ENCODE measurements at regions not wholly inside any gene's neighbourhood (a gene's known extent, or its start where the extent isn't known, plus 50 kb on each side); places are given as distances from the start of the nearest gene placed in this dataset.

DNA sequence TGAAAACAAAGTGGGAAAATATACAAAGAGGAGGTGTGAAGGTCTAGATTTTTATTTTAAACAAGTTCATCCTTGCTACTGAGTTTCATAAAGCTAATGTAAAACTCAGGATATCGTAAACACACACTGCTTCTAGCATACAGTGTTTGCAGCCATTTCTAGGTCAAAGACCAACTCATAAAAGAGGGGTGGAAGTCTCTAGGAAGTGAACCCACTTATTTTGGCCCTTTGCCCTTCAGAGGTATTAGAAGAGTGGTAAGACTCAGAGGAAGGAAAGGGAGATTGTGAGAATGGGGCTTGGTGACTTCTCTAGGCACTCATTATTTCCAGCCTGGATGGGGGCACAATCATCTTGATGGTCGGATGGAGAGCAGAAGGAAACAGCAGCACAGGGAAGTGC, 91.2 kb downstream of the TNFSF18 start:
- no peak for DNase-seq

DNA sequence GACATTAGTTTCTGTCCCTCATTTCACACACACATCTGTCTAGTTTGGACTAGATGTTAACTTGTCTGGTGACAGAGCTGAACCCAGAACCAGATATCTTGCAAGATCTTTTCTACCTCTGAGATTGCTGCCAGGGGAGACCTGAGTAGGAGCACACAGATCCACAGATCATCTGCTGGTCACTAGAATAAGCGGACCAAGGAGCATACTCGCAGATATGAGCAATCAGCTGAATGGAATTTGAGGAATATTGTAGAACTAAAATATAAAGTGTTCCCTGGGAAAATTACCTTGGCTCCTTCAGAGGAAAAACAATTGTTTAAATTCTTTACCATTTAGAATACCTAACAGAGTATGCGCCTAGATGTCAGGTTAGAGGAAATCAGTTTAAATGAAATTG, 90.7 kb downstream of the TNFSF18 start:
- DNase-seq, result no peak

DNA sequence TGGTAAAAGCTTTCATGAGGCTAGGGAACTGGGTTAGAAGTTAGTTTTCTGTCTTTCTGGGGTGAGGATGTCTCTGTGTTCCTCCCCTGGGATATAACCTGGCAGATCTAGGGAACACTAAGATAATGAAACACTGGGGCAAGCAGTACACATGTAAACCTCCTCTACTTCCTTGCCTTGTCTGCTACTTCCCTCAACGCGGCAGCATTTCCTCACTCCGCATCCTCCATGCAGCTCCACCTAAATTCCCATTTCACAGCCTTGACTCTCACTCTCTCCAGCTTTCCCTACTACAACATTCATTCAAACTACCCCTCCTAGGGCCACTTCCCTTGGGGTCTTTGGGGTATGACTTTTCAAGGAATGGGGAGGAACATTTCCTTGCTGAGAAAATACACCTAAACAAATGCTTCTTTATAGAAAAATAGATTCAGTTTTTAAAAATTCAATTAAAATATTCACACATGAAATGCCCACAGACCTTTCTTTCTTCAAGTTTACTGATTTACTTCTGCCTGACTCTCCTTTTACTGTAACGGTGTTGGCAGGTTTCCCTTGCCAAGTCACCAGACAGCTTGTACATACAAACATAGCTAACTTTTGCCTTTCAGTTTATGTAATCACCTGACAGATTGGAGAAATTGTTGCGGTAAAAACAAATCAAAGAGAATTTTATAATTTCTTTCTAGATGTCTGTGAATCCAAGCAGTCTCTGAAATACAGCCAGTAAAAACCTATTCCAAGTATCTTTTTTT, 90.1 kb downstream of the TNFSF18 start:
- no peak for DNase-seq

DNA sequence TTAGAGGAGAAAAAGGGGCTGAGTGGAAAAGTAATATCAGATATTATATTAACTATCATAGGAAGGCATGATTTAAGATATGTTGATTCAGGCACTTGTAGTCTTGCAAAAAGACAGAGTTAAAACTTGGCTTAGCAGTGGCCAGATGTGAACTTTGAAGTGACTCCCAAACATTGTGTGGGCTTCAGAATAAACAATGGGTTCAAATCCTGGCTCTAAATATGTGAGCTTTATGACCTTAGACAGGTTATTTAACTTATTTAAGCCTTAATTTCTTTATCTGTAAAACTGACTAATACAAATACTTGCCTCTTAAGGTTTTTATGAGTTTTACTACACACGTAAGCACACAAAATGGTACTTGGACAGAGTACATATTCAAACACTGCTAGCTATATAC, 85.9 kb downstream of the TNFSF18 start:
- no peak for DNase-seq

DNA sequence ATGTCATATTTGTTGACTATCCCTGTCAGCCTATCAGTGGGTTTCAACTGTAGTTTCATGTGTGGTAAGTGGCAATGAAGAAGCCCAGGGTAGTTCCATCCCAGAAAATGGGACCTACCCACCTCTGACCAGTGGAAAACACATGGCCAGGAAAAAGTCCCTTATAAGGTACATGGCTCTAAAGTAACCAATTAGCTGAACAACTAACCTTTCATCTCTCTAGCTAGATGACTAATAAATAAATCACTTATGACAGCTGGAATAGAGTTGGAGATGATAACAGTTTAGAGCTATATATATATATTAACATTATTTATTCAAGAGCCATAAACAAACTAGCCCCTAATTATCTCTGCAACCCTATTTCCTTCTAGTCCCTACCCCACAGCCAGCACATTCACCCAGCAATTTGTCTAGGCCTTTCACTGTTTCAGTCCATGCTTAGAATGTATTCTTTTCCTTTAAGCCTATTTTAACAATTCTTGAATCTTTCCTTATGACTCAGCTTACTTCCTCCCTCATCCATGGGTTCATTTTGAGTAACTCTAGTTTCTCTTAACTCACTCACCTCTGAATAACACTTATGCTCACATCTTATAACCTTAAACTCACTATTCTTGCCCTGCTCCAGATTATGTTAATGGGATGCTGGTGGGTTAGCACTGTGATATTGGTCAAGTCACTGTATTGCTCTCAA, 83.7 kb downstream of the TNFSF18 start:
- DNase-seq, result peak; percentile 34

DNA sequence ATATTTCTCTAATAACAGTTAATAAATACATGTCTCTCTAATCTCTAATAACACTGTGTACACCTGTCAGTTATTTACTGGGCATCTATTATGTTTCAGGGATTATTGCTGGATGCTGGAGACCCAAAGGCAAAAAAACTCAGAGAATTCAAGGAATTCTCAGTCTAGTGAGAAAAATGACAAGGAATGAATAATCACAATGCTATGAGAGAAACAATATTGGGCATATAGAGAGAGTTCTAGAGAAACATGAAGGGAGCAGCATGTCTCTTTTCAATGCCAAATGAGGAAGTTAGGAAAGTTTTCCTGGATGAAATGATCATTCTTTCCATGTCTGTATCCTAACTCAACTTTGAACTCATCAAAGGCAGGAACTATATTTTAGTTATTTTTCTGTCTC, 82.8 kb downstream of the TNFSF18 start:
- DNase-seq, result no peak

DNA sequence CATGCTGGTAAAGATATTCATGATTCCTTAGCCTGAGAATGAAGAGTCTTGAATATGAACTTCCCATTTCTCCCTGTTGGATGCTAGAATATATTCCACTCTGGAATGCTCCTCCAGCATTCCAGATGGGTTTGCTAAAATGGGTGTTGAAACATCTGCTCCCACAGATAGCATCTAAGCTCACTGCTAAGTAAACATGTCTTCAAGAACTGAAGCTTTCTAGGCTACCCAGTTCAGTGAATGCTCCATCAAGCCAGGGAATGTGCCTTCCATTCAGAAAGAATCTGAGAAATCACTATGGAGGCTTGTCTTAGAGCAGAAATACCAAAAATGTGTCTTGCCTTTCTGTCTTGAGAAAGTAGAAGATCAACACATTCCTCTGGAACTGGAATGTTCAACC, 81.1 kb downstream of the TNFSF18 start:
- DNase-seq, result no peak

DNA sequence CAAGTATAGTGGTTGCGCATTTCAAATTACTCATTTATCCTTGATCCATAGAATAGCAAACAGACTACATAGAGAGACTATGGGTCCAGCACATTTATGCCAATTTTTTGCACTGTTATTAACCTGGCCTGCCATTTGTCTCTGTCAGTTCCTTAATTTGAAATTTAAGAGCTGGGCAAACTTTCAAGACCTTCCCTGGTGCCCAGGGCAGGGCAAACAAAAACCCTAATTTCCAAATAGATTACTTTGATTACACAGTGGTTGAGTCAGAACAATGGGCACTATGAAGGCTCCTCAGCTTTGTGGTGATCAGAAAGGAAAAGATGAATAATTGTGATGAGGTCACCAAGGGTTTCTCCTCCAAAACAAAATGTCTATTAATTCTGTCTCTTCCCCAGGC, 80.6 kb downstream of the TNFSF18 start:
- peak; percentile 71 for DNase-seq

DNA sequence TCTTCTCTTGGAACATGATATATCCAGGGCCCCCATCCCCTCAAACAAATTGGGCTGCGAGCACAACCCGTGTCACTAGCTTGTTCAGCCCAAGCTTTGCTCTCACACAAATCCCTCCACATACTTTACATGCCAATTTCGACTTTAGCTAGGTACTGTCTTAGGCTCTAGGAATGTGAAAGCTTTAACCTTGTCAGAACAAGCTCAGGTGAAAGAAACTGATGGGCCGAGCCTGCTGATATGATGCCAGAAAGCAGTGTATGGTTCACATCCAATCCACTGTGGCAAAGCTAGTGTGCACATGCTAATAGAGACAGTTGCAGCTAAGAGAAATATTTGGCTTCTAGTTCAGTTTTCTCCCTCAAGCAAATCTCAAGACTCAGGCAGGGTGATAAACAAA, 79.5 kb downstream of the TNFSF18 start:
- no peak for DNase-seq

DNA sequence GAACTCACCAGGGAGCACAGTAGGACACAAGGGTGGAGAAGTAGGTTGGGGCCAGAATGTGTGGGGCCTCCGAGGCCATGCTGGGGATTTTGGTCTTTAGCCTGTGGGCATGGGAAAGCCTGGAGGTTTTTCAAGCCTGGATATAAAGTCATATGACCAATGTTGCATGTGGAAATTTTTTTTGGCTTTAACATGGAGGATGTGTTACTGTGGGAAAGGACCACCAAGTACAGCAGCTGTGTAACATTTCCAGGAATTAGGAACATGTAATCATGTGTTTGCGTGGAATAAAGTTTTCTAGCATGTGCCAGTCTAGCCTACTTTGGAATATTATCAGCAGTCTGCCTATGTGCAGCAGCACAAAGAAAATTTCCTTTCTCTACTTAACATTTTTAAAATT, 78.5 kb downstream of the TNFSF18 start:
- no peak for DNase-seq

DNA sequence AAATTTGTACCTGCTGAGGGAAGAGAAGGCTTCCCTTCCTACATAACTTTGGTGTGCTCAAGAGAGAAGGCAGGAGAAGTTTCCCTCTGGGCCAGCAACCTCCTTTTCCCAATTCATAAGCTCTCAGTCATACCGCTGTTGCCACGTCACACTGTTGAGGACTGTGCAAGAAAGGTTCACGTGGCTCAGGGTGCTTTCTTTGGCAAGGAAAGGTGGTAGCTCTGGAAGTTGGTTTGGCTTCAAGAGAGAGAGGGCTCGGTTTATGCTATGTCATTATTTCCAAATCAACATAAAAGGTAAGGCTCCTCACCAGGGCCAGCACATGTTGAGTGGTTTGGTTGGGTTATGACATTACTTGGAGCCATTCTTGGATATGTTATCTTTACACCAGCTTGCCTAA, 77.3 kb downstream of the TNFSF18 start:
- no peak for DNase-seq

DNA sequence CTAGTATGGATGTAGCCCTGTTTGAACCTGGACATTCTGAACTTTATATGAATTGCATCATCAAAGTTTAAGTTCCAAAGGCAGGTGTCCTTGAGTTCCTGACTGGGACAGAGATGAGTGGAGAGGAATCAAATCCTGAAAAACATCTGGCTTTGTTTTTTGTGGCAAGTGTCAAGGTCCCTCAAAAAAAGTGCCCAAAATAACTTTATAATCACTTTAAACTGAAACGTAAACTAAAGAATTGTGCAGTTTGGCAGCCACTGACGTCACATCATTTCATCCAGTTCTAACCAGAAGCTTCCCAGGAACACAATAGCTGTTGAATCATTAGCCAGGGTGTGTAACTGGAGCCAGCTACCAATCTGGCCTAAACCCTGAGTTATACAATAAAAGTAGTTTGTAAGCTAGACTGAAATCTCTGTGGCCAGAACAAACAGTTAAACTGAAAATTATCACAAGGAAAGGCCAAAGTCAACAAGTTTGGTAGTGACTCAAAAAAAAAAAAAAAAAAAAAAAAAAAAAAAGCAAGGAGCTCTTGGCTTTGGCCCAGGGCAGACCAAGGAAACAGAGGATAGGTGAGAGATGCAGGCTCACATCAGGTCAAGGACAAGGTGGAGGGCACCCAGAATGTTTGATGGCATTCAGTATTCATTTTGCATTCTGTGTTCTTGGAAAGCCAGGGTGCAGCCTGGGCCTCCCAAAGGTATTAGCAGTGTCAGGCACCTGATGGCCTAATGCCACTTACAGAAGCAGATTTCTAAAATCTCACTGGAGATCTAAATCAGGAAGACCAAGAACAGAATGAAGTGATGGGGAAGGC, 74.3 kb downstream of the TNFSF18 start:
- DNase-seq, result no peak

DNA sequence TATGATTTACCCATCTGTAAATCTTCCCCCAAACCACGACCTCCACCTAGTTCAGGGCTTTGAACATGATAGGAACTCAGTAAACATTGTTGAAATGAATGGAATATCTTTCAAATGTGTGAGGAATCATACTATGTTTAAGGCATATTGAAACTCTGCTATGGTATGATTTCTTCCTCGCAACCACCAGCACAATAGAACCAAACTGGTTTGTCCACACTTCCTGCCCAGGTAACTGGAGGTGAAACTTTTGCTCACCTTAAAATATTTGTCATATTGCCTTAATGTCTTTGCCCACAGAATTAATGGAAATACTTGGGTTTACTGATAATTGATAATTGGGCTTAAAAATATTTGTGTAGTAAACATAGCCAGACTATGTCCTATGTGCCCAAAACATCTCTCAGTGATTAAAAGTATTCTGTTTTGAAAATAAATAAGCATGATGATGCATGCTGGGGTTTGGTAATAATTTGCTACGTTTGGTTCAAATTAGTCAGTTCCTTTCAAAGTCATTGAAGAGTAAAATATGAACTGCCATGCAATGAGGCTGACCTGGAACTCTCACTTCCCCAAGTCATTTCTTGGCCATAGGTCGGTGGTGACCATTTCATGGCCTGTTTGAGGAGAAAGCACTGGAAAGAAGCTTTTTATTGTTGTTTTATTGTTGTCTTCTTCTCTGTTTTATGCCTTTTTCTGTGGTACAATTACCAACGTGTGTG, 73.3 kb downstream of the TNFSF18 start:
- DNase-seq, result peak; percentile 64

DNA sequence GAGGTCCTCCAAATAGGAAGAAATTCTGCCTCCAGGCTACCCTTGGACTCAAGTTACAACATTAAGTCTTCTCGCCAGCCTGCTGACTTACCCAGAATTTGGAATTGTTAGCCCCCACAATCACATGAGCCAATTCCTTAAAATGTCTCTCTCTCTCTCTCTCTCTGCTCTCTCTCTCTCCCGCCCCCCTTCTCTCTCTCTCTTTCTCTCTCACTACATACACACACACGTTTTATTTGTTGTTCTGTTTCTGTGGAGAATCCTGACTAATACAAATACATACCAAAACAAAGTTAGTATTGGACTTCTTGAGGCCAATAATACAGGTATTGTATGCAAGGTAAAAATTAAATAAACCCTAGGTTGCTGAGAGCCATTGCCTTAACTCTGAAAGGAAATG, 72.1 kb downstream of the TNFSF18 start:
- DNase-seq, result no peak

DNA sequence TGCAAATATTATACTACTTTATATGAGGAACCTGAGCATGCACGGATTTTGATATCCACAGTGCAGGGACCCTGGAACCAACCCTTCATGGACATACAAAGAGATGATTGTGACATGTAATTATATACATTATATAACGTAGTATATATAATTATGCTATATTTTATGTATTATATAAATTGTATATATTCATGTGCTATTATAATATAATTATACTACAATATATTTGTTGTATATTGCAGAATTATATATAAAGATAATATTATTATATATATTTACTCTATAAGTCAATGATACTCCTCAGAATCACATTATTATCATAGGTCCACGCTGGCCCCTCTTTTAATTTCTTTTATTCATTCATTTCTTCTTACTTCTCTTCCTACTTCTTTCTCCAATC, 70.9 kb downstream of the TNFSF18 start:
- no peak for DNase-seq

DNA sequence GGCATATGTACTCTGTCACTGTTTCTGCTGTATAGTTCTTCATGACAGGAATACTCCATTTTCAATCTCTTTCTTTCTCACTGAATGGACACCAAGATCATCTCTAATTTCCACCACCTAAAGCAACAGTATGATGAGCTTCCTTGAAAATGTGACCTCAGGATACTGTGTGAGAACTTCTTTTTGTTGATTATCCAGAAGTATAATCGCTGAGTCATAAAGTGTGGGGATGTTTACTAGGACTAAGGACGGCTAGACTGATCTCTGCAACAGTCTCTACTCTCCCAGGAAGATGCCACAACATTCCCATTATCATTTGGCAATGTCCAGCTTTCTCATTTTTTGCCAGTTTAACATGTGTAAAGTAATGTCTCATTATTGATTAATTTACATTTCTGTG, 70.3 kb downstream of the TNFSF18 start:
- DNase-seq, result no peak

DNA sequence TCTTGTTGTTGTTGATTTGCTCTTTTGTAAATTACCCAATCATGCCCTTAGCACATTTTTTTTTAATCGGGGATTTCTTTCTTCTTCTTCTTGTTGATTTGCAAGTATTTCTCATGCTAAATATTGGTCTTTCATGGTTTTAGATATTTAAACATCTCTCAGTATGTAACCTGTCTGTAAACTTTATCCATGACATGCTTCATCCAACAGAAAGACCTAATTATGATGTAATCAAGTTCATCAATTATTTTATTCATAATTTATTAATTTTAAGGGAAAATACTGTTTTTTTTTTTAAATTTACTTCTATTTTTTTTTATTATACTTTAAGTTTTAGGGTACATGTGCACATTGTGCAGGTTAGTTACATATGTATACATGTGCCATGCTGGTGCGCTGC, 69.8 kb downstream of the TNFSF18 start:
- no peak for DNase-seq
